EL (cell line): ENCODE measurements at regions not wholly inside any gene's neighbourhood (a gene's known extent, or its start where the extent isn't known, plus 50 kb on each side); places are given as distances from the start of the nearest gene placed in this dataset.

Experiments
- DNase-seq: peaks from one replicate; pipeline ENCODE4 v3.0.0-alpha.2; 2016

GRCh38 chr1:87439821-87440220 is 111.1 kb downstream of the LMO4 start:
- DNase-seq: no peak

- DNase-seq: no peak
Observed at GRCh38 chr1:87449348-87449963, 120.8 kb downstream of the LMO4 start.

- no peak for DNase-seq
Observed at GRCh38 chr1:87450136-87450535, 121.5 kb downstream of the LMO4 start.

GRCh38 chr1:87450615-87451209 is 122.0 kb downstream of the LMO4 start:
- DNase-seq: peak; percentile 4

GRCh38 chr1:87451229-87451920 is 122.7 kb downstream of the LMO4 start:
- DNase-seq: no peak

- no peak for DNase-seq
Observed at GRCh38 chr1:87452648-87453047, 124.0 kb downstream of the LMO4 start.

GRCh38 chr1:87457408-87457807 is 128.7 kb downstream of the LMO4 start:
- DNase-seq: no peak

- no peak for DNase-seq
Observed at GRCh38 chr1:87462894-87463293, 134.2 kb downstream of the LMO4 start.

GRCh38 chr1:87464022-87464490 is 135.4 kb downstream of the LMO4 start:
- no peak for DNase-seq

GRCh38 chr1:87466621-87467020 is 137.9 kb downstream of the LMO4 start:
- no peak for DNase-seq

GRCh38 chr1:87472716-87473115 is 144.0 kb downstream of the LMO4 start:
- no peak for DNase-seq

- peak; percentile 7 for DNase-seq
Observed at GRCh38 chr1:87473203-87473661, 144.6 kb downstream of the LMO4 start.

GRCh38 chr1:87474098-87474497 is 145.4 kb downstream of the LMO4 start:
- no peak for DNase-seq

GRCh38 chr1:87478231-87478630 is 149.6 kb downstream of the LMO4 start:
- DNase-seq: peak; percentile 21

- no peak for DNase-seq
Observed at GRCh38 chr1:87495147-87495546, 166.5 kb downstream of the LMO4 start.

- no peak for DNase-seq
Observed at GRCh38 chr1:87495870-87496269, 167.2 kb downstream of the LMO4 start.

- DNase-seq: no peak
Observed at GRCh38 chr1:87497380-87498203, 168.9 kb downstream of the LMO4 start.

- no peak for DNase-seq
Observed at GRCh38 chr1:87501738-87502137, 173.1 kb downstream of the LMO4 start.

- no peak for DNase-seq
Observed at GRCh38 chr1:87505391-87505983, 176.8 kb downstream of the LMO4 start.

- DNase-seq: no peak
Observed at GRCh38 chr1:87506147-87506546, 177.5 kb downstream of the LMO4 start.

GRCh38 chr1:87508247-87508787 is 179.6 kb downstream of the LMO4 start:
- peak; percentile 3 for DNase-seq

GRCh38 chr1:87510540-87510939 is 181.9 kb downstream of the LMO4 start:
- DNase-seq: no peak

- DNase-seq: no peak
Observed at GRCh38 chr1:87511449-87511848, 182.8 kb downstream of the LMO4 start.
